ENCODE measurements at regions not wholly inside any gene's neighbourhood (a gene's known extent, or its start where the extent isn't known, plus 50 kb on each side); places are given as distances from the start of the nearest gene placed in this dataset.

GRCh38 chr21:21632926-21633325 is 634.7 kb downstream of the NCAM2 start (continued):
- TF ChIP-seq ZNF281 (CRISPR knock-in tag; IDR thresholded peaks at IDR 0.05): no peak
- TF ChIP-seq ZSCAN18 (CRISPR knock-in tag; IDR thresholded peaks at IDR 0.05): no peak

GRCh38 chr21:21661741-21662140 is 663.5 kb downstream of the NCAM2 start:
- no peak for DNase-seq (ENCODE audit: low spot score)
- Mint-ChIP-seq H3K9me3 (peaks cover 5% of the 10 kb centered on the region), H3K4me3 (no peak overlapping the region), H3K27ac (no peak overlapping the region), H3K36me3 (no peaks in the 10 kb centered on the region), H3K27me3 (ENCODE audit: low read depth) (no peaks in the 10 kb centered on the region), H3K4me1 (no peaks in the 10 kb centered on the region)
- TF ChIP-seq FOXP1 (CRISPR knock-in tag; IDR thresholded peaks at IDR 0.05; ENCODE audit: borderline replicate concordance): no peak
- TF ChIP-seq IRF1 (CRISPR knock-in tag; IDR thresholded peaks at IDR 0.05): no peak
- TF ChIP-seq CBFB (CRISPR knock-in tag; IDR thresholded peaks at IDR 0.05; ENCODE audit: low read depth): no peak
- TF ChIP-seq STAT6 (CRISPR knock-in tag; conservative IDR thresholded peaks at IDR 0.05; ENCODE audit: low read depth): no peak
- ChIA-PET CTCF (interaction anchor here (0.7 kb wide), 1 partner anchor 9 kb away, joined by 3 read pairs; no protein-coding TSS in a partner anchor), POLR2A (no interaction called here)
- ATAC-seq: no peak

GRCh38 chr21:21662776-21663175 is 664.6 kb downstream of the NCAM2 start:
- CTCF ChIA-PET: no interaction called here
- Mint-ChIP-seq H3K36me3 (no peaks in the 10 kb centered on the region), H3K27me3 (ENCODE audit: low read depth) (no peaks in the 10 kb centered on the region), H3K4me3 (no peak overlapping the region), H3K4me1 (no peaks in the 10 kb centered on the region), H3K27ac (no peak overlapping the region), H3K9me3 (no peaks in the 10 kb centered on the region)
- DNase-seq (ENCODE audit: low spot score) (no peak), ATAC-seq (no peak)
- POLR2A ChIA-PET: no interaction called here
- TF ChIP-seq ARID4B (CRISPR knock-in tag; IDR thresholded peaks at IDR 0.05; ENCODE audit: borderline replicate concordance) (no peak), ETV6 (CRISPR knock-in tag; IDR thresholded peaks at IDR 0.05) (no peak), ERG (CRISPR knock-in tag; IDR thresholded peaks at IDR 0.05) (no peak), MXD4 (CRISPR knock-in tag; IDR thresholded peaks at IDR 0.05; ENCODE audit: borderline replicate concordance) (no peak), ATF3 (CRISPR knock-in tag; conservative IDR thresholded peaks at IDR 0.05) (no peak), NR1H2 (CRISPR knock-in tag; IDR thresholded peaks at IDR 0.05) (no peak), ZMAT4 (CRISPR knock-in tag; IDR thresholded peaks at IDR 0.05) (no peak), TEAD4 (CRISPR knock-in tag; IDR thresholded peaks at IDR 0.05) (no peak), ELF4 (CRISPR knock-in tag; IDR thresholded peaks at IDR 0.05; ENCODE audit: low read depth) (no peak), MAX (CRISPR knock-in tag; IDR thresholded peaks at IDR 0.05) (no peak), ATF2 (CRISPR knock-in tag; IDR thresholded peaks at IDR 0.05; ENCODE audit: borderline replicate concordance, low read depth) (no peak)

Measured in WTC11 (cell line).